ENCODE measurements at regions not wholly inside any gene's neighbourhood (a gene's known extent, or its start where the extent isn't known, plus 50 kb on each side); places are given as distances from the start of the nearest gene placed in this dataset.

GRCh38 chr2:2877427-2877826 is 500.2 kb downstream of the EIPR1 start:
- Histone ChIP-seq H3K27me3 (ENCODE audit: control insufficient read depth in 2 of 2, insufficient read depth in 2 of 2, low read length in 2 of 2) (peaks cover 2 to 32% of the 10 kb centered on the region in 2 experiments; a peak in 4 of 5 replicates), H3K36me3 (ENCODE audit: control insufficient read depth, insufficient read depth, low read length) (no peaks in the 10 kb centered on the region), H2AFZ (ENCODE audit: low read depth, low read length) (no peak overlapping the region), H3K4me1 (replicated peaks in 1 of 2; ENCODE audit: control insufficient read depth in 2 of 2, insufficient read depth in 2 of 2, low read length in 2 of 2) (no peaks in the 10 kb centered on the region), H4K20me1 (replicated peaks; ENCODE audit: control insufficient read depth, insufficient read depth, low read length) (no peaks in the 10 kb centered on the region), H3K79me2 (ENCODE audit: control insufficient read depth, insufficient read depth, low read length) (no peaks in the 10 kb centered on the region), H3K9me1 (ENCODE audit: control insufficient read depth, insufficient read depth, low read length) (no peaks in the 10 kb centered on the region), H3K4me2 (ENCODE audit: insufficient read depth, low read length) (no peak overlapping the region), H3K9me3 (replicated peaks; ENCODE audit: control insufficient read depth, insufficient read depth, low read depth, low read length) (no peaks in the 10 kb centered on the region), H3K4me3 (no peak overlapping the region), H3K27ac (ENCODE audit: extremely low read depth, low read depth, low read length) (no peak overlapping the region), H3K9ac (ENCODE audit: insufficient read depth in 1 of 2, low read depth in 2 of 2, low read length in 2 of 2) (no peak overlapping the region)
- CTCF ChIA-PET (ENCODE audit: low intra/inter-chr PET ratio) = no interaction called here
- intact Hi-C loops (cut with micrococcal nuclease) = no loop called here
- ATAC-seq (no peak), FAIRE-seq (no peak), DNase-seq (ENCODE audit: extremely low read depth in 1 of 4, low spot score in 3 of 4) (no peak)
- in situ Hi-C loops (cut with MboI) = no loop called here
- 2% methylated on average over 13 of the region's 13 CpGs for WGBS (ENCODE audit: insufficient coverage, low coverage, missing lambda C conversion rate)
- TF ChIP-seq BCOR (IDR thresholded peaks at IDR 0.05) (no peak), ZFP30 (CRISPR knock-in tag; IDR thresholded peaks at IDR 0.05; ENCODE audit: borderline replicate concordance) (no peak), TFE3 (CRISPR knock-in tag; IDR thresholded peaks at IDR 0.05) (no peak), CTCFL (IDR thresholded peaks at IDR 0.05; ENCODE audit: borderline replicate concordance, insufficient read depth, low read depth, low read length, poor library complexity, severe bottlenecking) (no peak), MAFG (tag; conservative IDR thresholded peaks at IDR 0.05) (no peak), DDX20 (tag; IDR thresholded peaks at IDR 0.05; ENCODE audit: low read depth) (no peak), ZHX1 (conservative IDR thresholded peaks at IDR 0.05; ENCODE audit: low read length) (no peak), CTBP1 (IDR thresholded peaks at IDR 0.05; ENCODE audit: borderline replicate concordance) (no peak), FOXJ2 (tag; IDR thresholded peaks at IDR 0.05) (no peak), ZBED1 (IDR thresholded peaks at IDR 0.05) (no peak), ZFPM2 (CRISPR knock-in tag; IDR thresholded peaks at IDR 0.05) (no peak), MXD1 (CRISPR knock-in tag; IDR thresholded peaks at IDR 0.05; ENCODE audit: borderline replicate concordance, poor library complexity, severe bottlenecking) (no peak), GABPB1 (CRISPR knock-in tag; IDR thresholded peaks at IDR 0.05) (no peak), ZNF431 (CRISPR knock-in tag; IDR thresholded peaks at IDR 0.05) (no peak), EWSR1 (IDR thresholded peaks at IDR 0.05; ENCODE audit: borderline replicate concordance, low read depth, partially characterized antibody) (no peak)
- no TSS peak for BruUV-seq (replicated peaks)
- POLR2A ChIA-PET = interaction anchor here (0.6 kb wide), 1 partner anchor 121 kb away, joined by 3 read pairs; no protein-coding TSS in a partner anchor

Measured in K562 (cell line).